Parathyroid adenoma (tissue), 2 donors: ENCODE measurements at regions not wholly inside any gene's neighbourhood (a gene's known extent, or its start where the extent isn't known, plus 50 kb on each side); places are given as distances from the start of the nearest gene placed in this dataset.

Source experiments
- H2AFZ ChIP-seq: fragments of 300-600 bp; sonication (generic); one replicate; pipeline ENCODE4 v1.7.0; 2017; ENCODE audit warnings: antibody characterized with exemption, mild to moderate bottlenecking
- H3K27ac ChIP-seq: fragments of 300-600 bp; sonication (generic); one replicate; pipeline ENCODE4 v1.7.0; 2017
- H3K27me3 ChIP-seq: fragments of 300-600 bp; sonication (generic); one replicate; pipeline ENCODE4 v1.7.0; 2017; ENCODE audit warnings: low read length; ENCODE audit not compliant: control insufficient read depth, insufficient read depth
- H3K36me3 ChIP-seq: fragments of 300-600 bp; sonication (generic); one replicate; pipeline ENCODE4 v1.7.0; 2017; ENCODE audit warnings: low read length; ENCODE audit not compliant: control insufficient read depth, insufficient read depth
- H3K4me1 ChIP-seq: fragments of 300-600 bp; sonication (generic); one replicate; pipeline ENCODE4 v1.7.0; 2017; ENCODE audit warnings: control low read depth
- H3K4me2 ChIP-seq: fragments of 300-600 bp; sonication (generic); one replicate; pipeline ENCODE4 v1.7.0; 2017; ENCODE audit warnings: low read length
- H3K4me3 ChIP-seq: fragments of 300-600 bp; sonication (generic); one replicate; pipeline ENCODE4 v1.7.0; 2017; ENCODE audit warnings: low read depth, low read length
- H3K79me2 ChIP-seq: fragments of 300-600 bp; sonication (generic); one replicate; pipeline ENCODE4 v1.7.0; 2017; ENCODE audit warnings: control low read depth
- H3K9ac ChIP-seq: fragments of 300-600 bp; sonication (generic); one replicate; pipeline ENCODE4 v1.7.0; 2017; ENCODE audit warnings: mild to moderate bottlenecking
- H3K9me3 ChIP-seq: fragments of 300-600 bp; sonication (generic); one replicate; pipeline ENCODE4 v1.7.0; 2017; ENCODE audit warnings: low read length; ENCODE audit not compliant: control insufficient read depth
- TF ChIP-seq, protein P1 (sequence below): fragments of 300-600 bp; sonication (generic); IDR thresholded peaks from one replicate; pipeline ENCODE4 v1.7.0; 2017; ENCODE audit warnings: antibody characterized with exemption, mild to moderate bottlenecking
- donor health status: primary hyperparathyroidism.

DNA sequence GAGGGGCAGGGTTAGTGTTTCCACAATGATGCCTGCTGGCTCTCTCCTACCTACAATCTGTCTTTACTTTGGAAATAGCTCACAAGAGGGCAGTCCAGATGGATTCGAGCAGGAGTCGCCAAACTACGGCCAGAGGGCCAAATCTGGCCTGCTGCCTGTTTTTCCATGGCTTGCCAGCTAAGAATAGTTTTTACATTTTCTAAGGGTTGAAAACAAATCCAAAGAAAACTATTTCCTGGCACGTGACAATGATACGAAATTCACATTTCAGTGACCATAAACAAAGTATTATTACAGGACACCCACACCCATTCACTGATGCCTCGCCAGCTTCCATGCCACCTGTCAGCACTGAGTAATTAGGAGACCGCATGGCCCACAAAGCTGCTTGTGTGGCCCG is 162.9 kb upstream of the WWC1 start:
- H3K79me2 ChIP-seq = no peaks in the 10 kb centered on the region
- H2AFZ ChIP-seq = no peak overlapping the region
- no peak overlapping the region for H3K9ac ChIP-seq
- H3K9me3 ChIP-seq = no peaks in the 10 kb centered on the region
- no peaks in the 10 kb centered on the region for H3K36me3 ChIP-seq
- H3K4me3 ChIP-seq = no peak overlapping the region
- TF ChIP-seq, protein P1, sequence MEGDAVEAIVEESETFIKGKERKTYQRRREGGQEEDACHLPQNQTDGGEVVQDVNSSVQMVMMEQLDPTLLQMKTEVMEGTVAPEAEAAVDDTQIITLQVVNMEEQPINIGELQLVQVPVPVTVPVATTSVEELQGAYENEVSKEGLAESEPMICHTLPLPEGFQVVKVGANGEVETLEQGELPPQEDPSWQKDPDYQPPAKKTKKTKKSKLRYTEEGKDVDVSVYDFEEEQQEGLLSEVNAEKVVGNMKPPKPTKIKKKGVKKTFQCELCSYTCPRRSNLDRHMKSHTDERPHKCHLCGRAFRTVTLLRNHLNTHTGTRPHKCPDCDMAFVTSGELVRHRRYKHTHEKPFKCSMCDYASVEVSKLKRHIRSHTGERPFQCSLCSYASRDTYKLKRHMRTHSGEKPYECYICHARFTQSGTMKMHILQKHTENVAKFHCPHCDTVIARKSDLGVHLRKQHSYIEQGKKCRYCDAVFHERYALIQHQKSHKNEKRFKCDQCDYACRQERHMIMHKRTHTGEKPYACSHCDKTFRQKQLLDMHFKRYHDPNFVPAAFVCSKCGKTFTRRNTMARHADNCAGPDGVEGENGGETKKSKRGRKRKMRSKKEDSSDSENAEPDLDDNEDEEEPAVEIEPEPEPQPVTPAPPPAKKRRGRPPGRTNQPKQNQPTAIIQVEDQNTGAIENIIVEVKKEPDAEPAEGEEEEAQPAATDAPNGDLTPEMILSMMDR = no peak
- no peak overlapping the region for H3K4me2 ChIP-seq
- no peaks in the 10 kb centered on the region for H3K4me1 ChIP-seq
- H3K27ac ChIP-seq = no peak overlapping the region
- no peaks in the 10 kb centered on the region for H3K27me3 ChIP-seq

DNA sequence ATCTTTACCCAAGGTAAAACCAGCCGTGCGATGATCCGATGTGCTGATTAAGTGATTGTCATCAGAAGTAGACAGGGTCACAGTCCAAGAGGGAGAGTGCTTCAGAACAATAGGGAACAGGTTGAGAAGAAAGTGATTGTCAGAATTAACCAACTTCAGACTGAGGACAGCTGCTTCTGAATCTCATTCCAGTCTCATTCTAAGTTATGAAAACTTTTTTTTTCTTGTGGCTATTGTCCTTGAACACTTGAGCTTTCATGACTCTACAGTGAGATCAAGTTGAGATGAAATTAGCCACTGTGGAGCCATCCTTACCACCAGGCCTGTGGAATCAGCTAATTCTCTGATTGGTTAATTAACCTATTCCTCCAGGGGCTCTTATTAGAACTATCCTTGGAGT is 159.9 kb upstream of the WWC1 start:
- Histone ChIP-seq H2AFZ (no peak overlapping the region), H3K27me3 (no peaks in the 10 kb centered on the region), H3K9ac (no peak overlapping the region), H3K27ac (no peak overlapping the region), H3K9me3 (no peaks in the 10 kb centered on the region), H3K79me2 (no peaks in the 10 kb centered on the region), H3K4me3 (no peak overlapping the region), H3K36me3 (no peaks in the 10 kb centered on the region), H3K4me2 (no peak overlapping the region), H3K4me1 (no peaks in the 10 kb centered on the region)
- TF ChIP-seq, protein P1 = no peak

DNA sequence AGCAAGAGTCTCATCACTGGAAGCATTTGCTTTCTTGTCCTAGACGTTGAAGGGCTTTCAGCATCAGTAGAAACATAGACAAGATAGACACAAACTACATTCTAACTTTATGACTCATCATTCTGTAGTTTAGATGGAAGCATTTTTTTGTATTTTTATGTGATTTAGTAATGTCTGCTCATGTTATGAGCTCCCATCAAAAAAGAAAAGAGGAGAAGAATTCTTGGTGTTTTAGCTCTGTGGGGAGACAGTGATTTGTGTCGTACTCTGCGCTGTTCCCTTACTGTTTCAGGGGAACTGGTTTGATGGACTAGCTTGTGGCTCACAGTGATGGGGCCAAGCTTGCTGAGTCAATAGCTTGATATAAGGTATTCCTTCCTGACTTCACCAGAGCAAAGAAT is 159.2 kb upstream of the WWC1 start:
- H3K4me3 ChIP-seq = no peak overlapping the region
- TF ChIP-seq, protein P1 = no peak
- H3K9ac ChIP-seq = no peak overlapping the region
- H3K4me2 ChIP-seq = no peak overlapping the region
- no peaks in the 10 kb centered on the region for H3K9me3 ChIP-seq
- no peaks in the 10 kb centered on the region for H3K36me3 ChIP-seq
- no peaks in the 10 kb centered on the region for H3K27me3 ChIP-seq
- no peaks in the 10 kb centered on the region for H3K4me1 ChIP-seq
- no peak overlapping the region for H3K27ac ChIP-seq
- no peak overlapping the region for H2AFZ ChIP-seq
- H3K79me2 ChIP-seq = no peaks in the 10 kb centered on the region

DNA sequence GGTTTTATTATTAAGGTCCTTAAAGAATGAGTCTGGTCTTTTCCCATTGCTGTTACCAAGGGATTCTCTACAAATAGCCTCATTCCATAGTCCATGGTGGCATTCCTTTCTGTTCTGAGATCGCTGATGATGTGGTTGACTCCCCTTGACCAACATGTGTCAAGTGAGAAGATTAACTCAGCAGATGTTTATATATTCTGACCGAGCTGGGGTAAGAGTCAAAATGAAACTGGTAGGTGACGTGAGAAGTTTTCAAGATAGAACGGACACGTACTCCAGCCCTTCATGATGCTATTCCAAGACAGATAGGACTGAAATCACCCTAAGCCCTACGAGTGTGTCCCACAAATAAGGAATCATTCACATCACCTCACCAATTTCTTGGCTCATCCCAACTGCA is 155.5 kb upstream of the WWC1 start:
- TF ChIP-seq, protein P1 = no peak
- no peaks in the 10 kb centered on the region for H3K4me1 ChIP-seq
- no peaks in the 10 kb centered on the region for H3K36me3 ChIP-seq
- H3K9me3 ChIP-seq = no peaks in the 10 kb centered on the region
- no peaks in the 10 kb centered on the region for H3K27me3 ChIP-seq
- no peak overlapping the region for H3K27ac ChIP-seq
- H3K4me2 ChIP-seq = no peak overlapping the region
- no peak overlapping the region for H2AFZ ChIP-seq
- H3K79me2 ChIP-seq = no peaks in the 10 kb centered on the region
- H3K9ac ChIP-seq = no peak overlapping the region
- H3K4me3 ChIP-seq = no peak overlapping the region

DNA sequence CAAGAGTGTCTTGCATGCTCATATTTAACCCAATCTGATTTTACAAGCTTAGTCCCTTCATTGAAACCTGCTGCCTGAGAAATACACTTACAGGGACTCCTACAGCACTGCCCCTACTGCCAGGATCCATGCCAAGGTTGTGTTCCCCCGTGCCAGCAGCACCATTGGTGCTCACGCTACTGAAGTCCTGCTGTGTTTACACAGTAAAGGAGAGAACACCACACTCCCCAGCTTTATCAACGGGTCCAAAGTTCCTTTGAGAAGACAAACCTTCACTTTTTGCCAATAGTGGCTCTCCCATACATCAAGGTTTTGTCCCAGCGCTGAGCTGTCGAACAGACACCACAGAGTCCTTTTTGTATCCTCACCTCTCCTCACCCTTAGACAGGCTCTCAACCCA is 155.1 kb upstream of the WWC1 start:
- no peaks in the 10 kb centered on the region for H3K4me1 ChIP-seq
- no peaks in the 10 kb centered on the region for H3K36me3 ChIP-seq
- no peak overlapping the region for H2AFZ ChIP-seq
- H3K27me3 ChIP-seq = no peaks in the 10 kb centered on the region
- no peaks in the 10 kb centered on the region for H3K79me2 ChIP-seq
- H3K27ac ChIP-seq = no peak overlapping the region
- H3K4me2 ChIP-seq = no peak overlapping the region
- no peak overlapping the region for H3K9ac ChIP-seq
- TF ChIP-seq, protein P1 = no peak
- H3K4me3 ChIP-seq = no peak overlapping the region
- H3K9me3 ChIP-seq = no peaks in the 10 kb centered on the region
